MM.1S (cell line): ENCODE measurements at regions not wholly inside any gene's neighbourhood (a gene's known extent, or its start where the extent isn't known, plus 50 kb on each side); places are given as distances from the start of the nearest gene placed in this dataset.

Source experiments
- DNase-seq: peaks from one replicate; pipeline ENCODE4 v3.0.0-alpha.2; 2015
- H2AFZ ChIP-seq: fragments of 300-600 bp; sonication (generic); 2 replicates; pipeline ENCODE4 v1.6.0; 2016; ENCODE audit warnings: antibody characterized with exemption, low read length
- H3F3A ChIP-seq: fragments of 300-600 bp; sonication (generic); 2 replicates; pipeline ENCODE4 v1.6.1; 2016; ENCODE audit warnings: mild to moderate bottlenecking, antibody characterized with exemption, low read length, moderate library complexity, mixed read lengths; ENCODE audit not compliant: insufficient read depth
- H3K27ac ChIP-seq: fragments of 300-600 bp; sonication (generic); 2 replicates; pipeline ENCODE4 v1.5.1; 2016; ENCODE audit warnings: mild to moderate bottlenecking, low read length
- H3K27me3 ChIP-seq: fragments of 300-600 bp; sonication (generic); replicated peaks from 2 replicates; pipeline ENCODE4 v1.6.0; 2016; ENCODE audit warnings: low read length; ENCODE audit not compliant: insufficient read depth
- H3K36me3 ChIP-seq: fragments of 300-600 bp; sonication (generic); replicated peaks from 2 replicates; pipeline ENCODE4 v1.6.1; 2016; ENCODE audit warnings: mild to moderate bottlenecking, low read length, mixed read lengths; ENCODE audit not compliant: insufficient read depth
- H3K4me1 ChIP-seq: fragments of 300-600 bp; sonication (generic); 2 replicates; pipeline ENCODE4 v1.6.1; 2016; ENCODE audit warnings: low read length, mixed read lengths
- H3K4me2 ChIP-seq: fragments of 300-600 bp; sonication (generic); 2 replicates; pipeline ENCODE4 v1.6.0; 2016; ENCODE audit warnings: low read depth, low read length
- H3K4me3 ChIP-seq: fragments of 300-600 bp; sonication (generic); 2 replicates; pipeline ENCODE4 v1.5.1; 2016; ENCODE audit warnings: low read length, mixed read lengths
- H3K79me2 ChIP-seq: fragments of 300-600 bp; sonication (generic); 2 replicates; pipeline ENCODE4 v1.6.1; 2016; ENCODE audit warnings: mixed run types, low read length, mixed read lengths
- H3K9ac ChIP-seq: fragments of 300-600 bp; sonication (generic); 2 replicates; pipeline ENCODE4 v1.6.1; 2016; ENCODE audit warnings: low read length, mixed read lengths
- H3K9me2 ChIP-seq: fragments of 300-600 bp; sonication (generic); replicated peaks from 2 replicates; pipeline ENCODE4 v1.6.1; 2016; ENCODE audit warnings: mild to moderate bottlenecking, low read length, mixed read lengths; ENCODE audit not compliant: insufficient read depth
- H3K9me3 ChIP-seq: fragments of 300-600 bp; sonication (generic); replicated peaks from 2 replicates; pipeline ENCODE4 v1.6.1; 2016; ENCODE audit warnings: mild to moderate bottlenecking, low read length, mixed read lengths; ENCODE audit not compliant: insufficient read depth
- H4K20me1 ChIP-seq: fragments of 300-600 bp; sonication (generic); 2 replicates; pipeline ENCODE4 v1.6.1; 2016; ENCODE audit warnings: mild to moderate bottlenecking, low read length, moderate library complexity, mixed read lengths; ENCODE audit not compliant: insufficient read depth
- EZH2 ChIP-seq: fragments of 300-600 bp; sonication (generic); optimal IDR thresholded peaks from 2 replicates; pipeline ENCODE3; 2017; ENCODE audit warnings: low read depth, mild to moderate bottlenecking, antibody characterized with exemption, low read length, mixed read lengths
- EZH2phosphoT487 ChIP-seq: fragments of 300-600 bp; sonication (generic); IDR thresholded peaks from 2 replicates; pipeline ENCODE4 v1.6.1; 2018; ENCODE audit warnings: antibody characterized with exemption, low read length
- TF ChIP-seq, protein P1 (sequence below): fragments of 300-600 bp; sonication (generic); IDR thresholded peaks from 2 replicates; pipeline ENCODE4 v1.5.1; 2016; ENCODE audit warnings: antibody characterized with exemption, low read length, mixed read lengths

DNA sequence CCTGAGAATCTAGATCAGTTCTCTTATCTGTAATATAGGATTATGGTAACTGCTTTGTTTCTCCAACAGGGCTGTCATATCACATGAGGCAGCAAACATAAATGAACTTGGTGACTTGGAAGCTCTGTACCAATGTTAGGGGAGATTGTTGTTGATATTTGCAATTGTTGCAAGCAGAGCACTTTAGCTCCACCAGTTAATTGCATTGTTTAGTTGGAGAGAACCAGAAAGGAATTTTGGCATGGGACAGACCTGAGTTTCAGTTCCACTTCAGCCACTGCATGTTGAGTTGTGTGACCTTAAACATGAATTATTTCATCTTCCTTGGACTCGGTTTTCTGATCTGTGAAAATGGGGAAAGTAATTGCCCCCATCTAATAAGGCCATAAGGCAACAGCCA lies 142.3 kb upstream of the JUN start:
- H3K36me3 ChIP-seq: no peaks in the 10 kb centered on the region
- no peak overlapping the region for H3K27ac ChIP-seq
- H3K4me1 ChIP-seq: peaks cover 27% of the 10 kb centered on the region

DNA sequence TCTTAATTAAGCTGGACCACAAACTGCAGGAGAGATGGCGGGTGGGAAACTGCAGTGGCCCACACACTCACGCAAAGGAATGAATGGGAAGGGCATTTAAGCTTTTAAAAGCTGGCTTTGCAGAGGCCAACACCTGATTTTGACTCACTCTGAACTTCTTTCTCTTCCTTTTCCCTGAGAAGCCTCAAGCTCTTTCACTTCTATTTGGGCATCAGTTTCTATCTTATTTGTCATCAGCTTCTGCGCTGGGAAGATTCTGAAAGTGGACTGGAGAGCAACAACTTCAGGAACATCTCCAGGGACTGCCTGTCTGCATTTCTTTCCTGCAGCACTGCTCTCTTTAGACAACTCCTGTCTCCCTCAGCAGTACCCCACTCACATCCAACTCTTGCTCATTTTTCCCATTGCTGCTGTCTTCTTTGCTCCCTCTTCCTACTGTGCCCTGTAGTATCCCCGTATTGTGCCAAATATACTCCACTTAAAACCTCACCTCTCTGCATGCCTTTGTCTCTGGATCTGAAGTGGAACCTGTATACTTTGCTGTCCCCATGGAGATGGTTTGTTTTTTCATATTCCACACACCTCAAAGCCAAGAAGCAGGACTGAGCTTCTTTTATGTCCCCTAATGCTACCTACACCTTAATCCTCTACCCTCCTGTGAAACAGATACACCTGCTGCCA lies 143.3 kb upstream of the JUN start:
- TF ChIP-seq EZH2 (no peak), EZH2phosphoT487 (no peak)
- TF ChIP-seq, protein P1, sequence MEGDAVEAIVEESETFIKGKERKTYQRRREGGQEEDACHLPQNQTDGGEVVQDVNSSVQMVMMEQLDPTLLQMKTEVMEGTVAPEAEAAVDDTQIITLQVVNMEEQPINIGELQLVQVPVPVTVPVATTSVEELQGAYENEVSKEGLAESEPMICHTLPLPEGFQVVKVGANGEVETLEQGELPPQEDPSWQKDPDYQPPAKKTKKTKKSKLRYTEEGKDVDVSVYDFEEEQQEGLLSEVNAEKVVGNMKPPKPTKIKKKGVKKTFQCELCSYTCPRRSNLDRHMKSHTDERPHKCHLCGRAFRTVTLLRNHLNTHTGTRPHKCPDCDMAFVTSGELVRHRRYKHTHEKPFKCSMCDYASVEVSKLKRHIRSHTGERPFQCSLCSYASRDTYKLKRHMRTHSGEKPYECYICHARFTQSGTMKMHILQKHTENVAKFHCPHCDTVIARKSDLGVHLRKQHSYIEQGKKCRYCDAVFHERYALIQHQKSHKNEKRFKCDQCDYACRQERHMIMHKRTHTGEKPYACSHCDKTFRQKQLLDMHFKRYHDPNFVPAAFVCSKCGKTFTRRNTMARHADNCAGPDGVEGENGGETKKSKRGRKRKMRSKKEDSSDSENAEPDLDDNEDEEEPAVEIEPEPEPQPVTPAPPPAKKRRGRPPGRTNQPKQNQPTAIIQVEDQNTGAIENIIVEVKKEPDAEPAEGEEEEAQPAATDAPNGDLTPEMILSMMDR: no peak
- no peaks in the 10 kb centered on the region for H3K9me3 ChIP-seq
- no peaks in the 10 kb centered on the region for H4K20me1 ChIP-seq
- no peaks in the 10 kb centered on the region for H3K9me2 ChIP-seq
- no peaks in the 10 kb centered on the region for H3K27me3 ChIP-seq
- H2AFZ ChIP-seq: no peak overlapping the region
- peak overlapping the region; percentile 30; the same call in 1 of the 2 replicates for H3K4me2 ChIP-seq
- no peaks in the 10 kb centered on the region for H3K36me3 ChIP-seq
- H3K4me3 ChIP-seq: no peak overlapping the region
- DNase-seq: peak; percentile 13
- no peak overlapping the region for H3K9ac ChIP-seq
- H3K79me2 ChIP-seq: no peaks in the 10 kb centered on the region
- no peak overlapping the region for H3K27ac ChIP-seq
- H3F3A ChIP-seq: peaks cover 5% of the 10 kb centered on the region; the same call in 1 of the 2 replicates
- H3K4me1 ChIP-seq: peaks cover 27% of the 10 kb centered on the region

More for the DNA sequence above, 142.3 kb upstream of the JUN start:
- Histone ChIP-seq H4K20me1 (no peaks in the 10 kb centered on the region), H3K9me3 (no peaks in the 10 kb centered on the region), H3K4me3 (no peak overlapping the region), H2AFZ (no peak overlapping the region), H3K79me2 (no peaks in the 10 kb centered on the region), H3K9me2 (no peaks in the 10 kb centered on the region), H3K27me3 (no peaks in the 10 kb centered on the region), H3K4me2 (peak overlapping the region; percentile 30; the same call in 1 of the 2 replicates), H3K9ac (no peak overlapping the region), H3F3A (peaks cover 5% of the 10 kb centered on the region; the same call in 1 of the 2 replicates)
- no peak for DNase-seq
- TF ChIP-seq EZH2: no peak
- TF ChIP-seq EZH2phosphoT487: no peak
- TF ChIP-seq, protein P1: no peak

DNA sequence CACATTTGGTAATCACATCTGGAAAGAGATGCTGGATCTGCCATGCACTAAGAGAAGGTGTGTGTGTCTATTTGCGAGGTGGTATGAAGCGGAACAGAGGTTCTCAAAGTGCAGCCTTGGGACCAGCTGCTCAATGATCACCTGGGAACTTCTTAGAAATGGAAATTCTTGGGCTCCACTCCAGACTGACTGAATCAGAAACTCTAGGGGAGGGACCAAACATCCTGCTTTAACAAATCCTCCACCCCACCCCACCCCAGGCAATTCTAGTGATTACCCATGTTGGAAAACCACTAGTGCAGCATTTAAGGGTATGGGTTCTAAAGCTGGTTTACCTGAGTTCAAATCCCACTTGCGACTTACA lies 143.9 kb upstream of the JUN start:
- no peaks in the 10 kb centered on the region for H3K36me3 ChIP-seq
- H3K27ac ChIP-seq: no peak overlapping the region
- no peaks in the 10 kb centered on the region for H3K27me3 ChIP-seq
- no peaks in the 10 kb centered on the region for H3K79me2 ChIP-seq
- no peaks in the 10 kb centered on the region for H3K9me3 ChIP-seq
- no peaks in the 10 kb centered on the region for H3K9me2 ChIP-seq
- H4K20me1 ChIP-seq: no peaks in the 10 kb centered on the region
- H3K4me3 ChIP-seq: no peak overlapping the region
- H3K9ac ChIP-seq: no peak overlapping the region
- DNase-seq: no peak
- H3K4me2 ChIP-seq: no peak overlapping the region
- TF ChIP-seq EZH2phosphoT487: no peak
- TF ChIP-seq, protein P1: no peak
- peaks cover 25% of the 10 kb centered on the region for H3K4me1 ChIP-seq
- no peak overlapping the region for H2AFZ ChIP-seq
- peaks cover 5% of the 10 kb centered on the region; the same call in 1 of the 2 replicates for H3F3A ChIP-seq
